ENCODE measurements at regions not wholly inside any gene's neighbourhood (a gene's known extent, or its start where the extent isn't known, plus 50 kb on each side); places are given as distances from the start of the nearest gene placed in this dataset.

GRCh38 chr4:71231129-71232055 is 107.4 kb upstream of the SLC4A4 start:
- FAIRE-seq = no peak
- intact Hi-C loops (cut with micrococcal nuclease) = no loop called here
- H3K4me2 ChIP-seq (ENCODE audit: insufficient read depth, low read length) = no peak overlapping the region

More at GRCh38 chr4:71231129-71232055, 107.4 kb upstream of the SLC4A4 start:
- Histone ChIP-seq H3K27me3 (ENCODE audit: control insufficient read depth in 2 of 2, insufficient read depth in 2 of 2, low read length in 2 of 2) (no peaks in the 10 kb centered on the region), H3K9me1 (replicated peaks; ENCODE audit: control insufficient read depth, extremely low read depth, insufficient read depth, low read length) (no peaks in the 10 kb centered on the region), H3K36me3 (ENCODE audit: control insufficient read depth in 2 of 2, extremely low read depth in 1 of 2, insufficient read depth in 2 of 2, low read length in 2 of 2) (no peaks in the 10 kb centered on the region), H3K9me3 (replicated peaks; ENCODE audit: control insufficient read depth, insufficient read depth, low read length) (no peaks in the 10 kb centered on the region), H3K4me3 (replicated peaks in 1 of 3; ENCODE audit: insufficient read depth in 1 of 3, low read depth in 1 of 3, low read length in 3 of 3) (no peak overlapping the region), H3K27ac (ENCODE audit: insufficient read depth, low read depth, low read length) (no peak overlapping the region), H3K79me2 (ENCODE audit: control insufficient read depth, insufficient read depth, low read length) (no peaks in the 10 kb centered on the region), H3K9ac (replicated peaks; ENCODE audit: extremely low read depth, insufficient read depth, low read length) (no peak overlapping the region), H3K4me1 (ENCODE audit: control insufficient read depth, extremely low read depth, insufficient read depth, low read length) (no peaks in the 10 kb centered on the region), H4K20me1 (replicated peaks; ENCODE audit: control insufficient read depth, extremely low read depth, insufficient read depth, low read length) (no peaks in the 10 kb centered on the region), H2AFZ (ENCODE audit: low read depth, low read length) (no peak overlapping the region)
- BruUV-seq (replicated peaks) = no TSS peak
- CTCF ChIA-PET = interaction anchor here (0.9 kb wide), 1 partner anchor 1055 kb away, joined by 4 read pairs; no protein-coding TSS in a partner anchor
- TF ChIP-seq MAX (IDR thresholded peaks at IDR 0.05; ENCODE audit: insufficient read depth, insufficient read length) = no peak
- no peak for TF ChIP-seq CTCF (IDR thresholded peaks at IDR 0.05; ENCODE audit: extremely low read depth in 1 of 2, insufficient read depth in 1 of 2, low read depth in 1 of 2, low read length in 2 of 2)
- no peak for TF ChIP-seq POLR2AphosphoS5 (IDR thresholded peaks at IDR 0.05; ENCODE audit: insufficient read depth, low read depth, low read length)
- TF ChIP-seq EZH2 (IDR thresholded peaks at IDR 0.05; ENCODE audit: borderline replicate concordance, low read depth, low read length, severe bottlenecking) = no peak
- TF ChIP-seq POLR2A (IDR thresholded peaks at IDR 0.05; ENCODE audit: low read depth, low read length) = no peak
- no peak for TF ChIP-seq FOS (IDR thresholded peaks at IDR 0.05; ENCODE audit: borderline replicate concordance, insufficient read depth, low read length)
- no peak for TF ChIP-seq GATA2 (IDR thresholded peaks at IDR 0.05; ENCODE audit: insufficient read depth, insufficient read length, low read depth, low read length)
- TF ChIP-seq JUN (IDR thresholded peaks at IDR 0.05; ENCODE audit: borderline replicate concordance, insufficient read depth, insufficient read length, low read depth) = no peak
- TF ChIP-seq MYC (IDR thresholded peaks at IDR 0.05; ENCODE audit: low read depth, low read length) = no peak
- POLR2A ChIA-PET = no interaction called here
- dilution Hi-C loops (cut with MboI; ENCODE audit: extremely low pct_ligation_motif_present, low sequenced_read_pairs) = no loop called here
- no peak for DNase-seq (ENCODE audit: low read depth, low spot score)

All from endothelial cell of umbilical vein (primary cell).